HG03571 (cell line): ENCODE measurements at regions not wholly inside any gene's neighbourhood (a gene's known extent, or its start where the extent isn't known, plus 50 kb on each side); places are given as distances from the start of the nearest gene placed in this dataset.
"Not testable (repeated sequence)": the region's sequence is repeated elsewhere in the genome, so short reads cannot be mapped to it uniquely, and the experiment has no call there.

Experiments used
- ATAC-seq: cut with Tn5 transposase; IDR thresholded peaks from one replicate; pipeline ENCODE4 v1.9.1; 2021; ENCODE audit not compliant: unreplicated experiment

DNA sequence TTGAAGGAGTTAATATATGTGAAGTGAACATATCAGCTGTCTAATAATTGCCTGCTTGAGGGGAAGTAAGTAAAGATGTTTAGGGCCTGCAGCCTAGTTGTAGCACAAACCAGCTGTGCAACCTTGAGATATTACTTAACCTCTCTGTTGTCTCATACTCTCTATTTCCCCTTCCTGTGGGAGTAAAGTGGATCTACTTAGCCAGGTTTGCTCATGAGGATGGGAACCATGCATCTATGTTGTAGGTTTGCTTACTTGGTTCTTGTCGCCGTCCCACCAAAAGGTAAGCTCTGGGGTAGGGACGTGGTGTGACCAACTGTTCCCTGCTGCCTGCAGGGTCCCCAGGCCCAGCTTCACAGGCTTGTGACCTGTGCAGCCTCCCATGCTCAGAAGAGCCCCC is 362.7 kb upstream of the SULF2 start:
- ATAC-seq = no peak

DNA sequence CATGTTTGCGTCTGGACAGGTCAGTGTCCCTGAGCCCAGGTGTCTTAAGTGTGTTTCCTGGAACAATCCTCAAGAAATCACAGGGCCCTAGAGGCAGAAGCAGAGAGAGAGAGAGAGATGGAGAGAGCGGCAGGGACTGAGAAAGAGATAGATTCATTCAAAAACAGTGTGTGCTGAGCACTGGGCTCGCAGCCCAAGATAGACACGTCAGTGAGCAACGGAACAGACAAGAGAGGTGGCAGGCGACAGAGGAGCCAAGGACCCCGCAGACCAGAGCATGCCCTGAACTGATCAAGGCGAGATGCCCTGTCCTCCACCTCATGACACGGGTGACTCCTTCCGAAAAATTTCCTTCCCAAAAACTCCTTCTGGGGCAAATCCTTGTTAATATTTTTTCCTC is 362.0 kb upstream of the SULF2 start:
- no peak for ATAC-seq

DNA sequence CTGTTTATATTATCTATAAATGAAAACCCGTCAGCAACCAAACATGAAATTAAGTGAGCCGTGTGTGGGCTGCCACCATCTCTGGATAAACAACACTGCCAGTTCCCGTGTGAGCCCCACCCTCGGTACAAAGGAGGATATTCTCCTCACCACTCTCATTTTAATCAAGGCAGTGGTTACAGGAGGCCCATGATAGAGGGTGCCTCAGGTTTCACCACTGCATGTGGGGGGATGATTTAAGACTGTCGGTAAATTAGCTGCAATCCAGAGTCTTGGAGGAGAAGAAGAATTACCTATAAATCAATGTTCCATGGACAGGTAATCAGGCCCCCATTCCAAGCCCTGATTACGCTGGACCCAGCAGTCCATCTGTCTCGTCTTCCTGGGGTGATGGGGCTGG is 361.6 kb upstream of the SULF2 start:
- ATAC-seq = no peak

DNA sequence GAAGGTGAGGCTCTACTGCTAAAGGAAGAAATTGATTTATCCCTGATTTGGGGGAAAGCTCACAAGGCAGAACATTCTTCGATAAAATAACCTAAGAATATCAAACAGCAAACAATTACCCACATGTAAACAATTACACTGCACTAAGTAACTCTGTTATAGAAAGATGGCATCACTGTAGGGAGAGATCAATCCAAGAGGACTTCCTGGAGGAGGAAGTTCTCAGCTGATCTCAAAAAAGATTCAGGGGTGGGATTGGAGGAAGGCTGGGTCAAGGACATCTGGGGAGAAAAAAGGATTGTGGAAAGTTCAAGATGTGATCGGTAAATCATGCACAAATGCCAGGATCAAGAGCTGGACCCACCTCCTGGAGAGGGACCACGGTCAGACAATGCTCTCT is 361.0 kb upstream of the SULF2 start:
- ATAC-seq = no peak

DNA sequence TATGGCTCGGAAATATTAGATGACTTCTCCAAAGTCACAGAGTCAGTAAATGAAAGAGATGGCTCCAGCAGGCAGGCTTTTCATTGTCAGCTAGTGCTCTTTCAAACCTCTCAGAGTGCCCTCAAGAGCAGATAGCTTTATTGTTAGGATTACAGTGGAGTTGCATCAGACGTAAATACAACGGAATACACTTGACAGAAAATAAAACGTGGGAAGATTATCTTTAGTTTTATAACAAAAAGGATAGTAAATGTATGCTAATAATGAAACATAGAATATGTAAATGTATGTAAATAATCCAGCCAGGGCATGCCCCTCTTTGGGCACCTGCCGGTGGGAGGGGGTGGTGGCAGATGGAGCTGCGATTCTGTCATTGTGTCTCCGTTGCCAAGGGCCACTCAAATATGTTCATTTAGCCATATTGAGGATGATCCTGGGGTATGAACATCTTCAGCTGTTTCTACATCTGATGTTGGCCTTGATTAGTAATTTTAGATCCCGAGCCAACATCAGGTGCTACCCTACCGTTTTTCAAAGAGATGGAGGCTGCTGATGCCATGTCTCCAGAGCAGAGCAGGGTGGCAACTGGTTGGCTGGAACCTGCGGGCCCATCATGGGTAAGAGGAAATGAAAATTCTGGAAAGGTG is 358.3 kb upstream of the SULF2 start:
- no peak for ATAC-seq

DNA sequence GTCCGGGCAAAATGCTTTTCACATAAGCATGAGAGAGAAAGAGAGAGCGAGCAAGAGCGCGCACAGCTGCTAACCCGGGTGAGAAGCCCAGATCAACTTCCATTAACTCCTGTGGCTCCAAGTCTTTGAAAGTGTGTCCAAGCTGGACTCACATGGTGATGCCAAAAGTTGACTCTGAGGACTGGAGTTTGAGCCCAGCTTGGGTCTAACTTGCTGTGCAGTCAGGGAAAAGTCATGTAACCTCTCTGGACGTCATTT is 357.2 kb upstream of the SULF2 start:
- no peak for ATAC-seq

DNA sequence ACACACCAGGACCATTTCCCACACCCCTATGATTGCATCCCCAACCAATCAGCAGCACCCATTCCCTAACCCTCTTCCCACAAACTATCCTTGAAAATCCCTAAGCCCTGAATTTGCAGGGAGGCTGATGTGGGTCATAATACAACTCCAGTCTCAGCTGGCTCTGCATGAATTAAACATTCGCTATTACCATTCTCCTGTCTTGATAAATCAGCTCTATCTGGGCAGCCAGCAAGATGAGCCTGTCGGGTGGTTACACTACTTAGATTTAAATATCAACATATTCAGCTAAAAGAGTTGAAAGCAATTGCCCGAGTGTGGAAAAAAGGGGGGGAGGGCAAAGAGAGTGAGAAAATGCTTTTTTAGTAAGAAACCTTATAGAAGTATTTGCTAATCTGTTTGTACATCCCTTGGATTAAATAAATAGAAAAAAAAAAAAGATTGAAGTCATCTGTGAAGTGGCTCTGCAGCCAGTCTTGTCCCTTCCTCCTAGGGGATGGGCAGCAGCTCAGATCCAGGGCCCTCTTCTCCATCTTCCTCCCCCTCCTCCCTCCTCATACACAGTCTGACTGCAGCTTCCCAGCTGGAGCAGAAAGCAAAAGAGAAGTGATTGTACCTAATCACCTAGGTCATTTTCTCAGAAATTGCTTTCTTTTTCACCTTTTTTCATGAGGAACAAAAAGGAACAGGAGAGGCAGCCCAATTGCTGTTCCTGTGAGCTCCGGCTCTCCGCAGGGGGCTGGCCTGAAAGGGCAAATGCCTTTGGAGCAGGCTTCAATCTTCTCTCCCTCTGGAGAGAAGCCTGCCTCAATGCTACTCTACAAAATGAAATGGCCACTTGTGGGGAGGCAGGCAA is 356.6 kb upstream of the SULF2 start:
- no peak for ATAC-seq

DNA sequence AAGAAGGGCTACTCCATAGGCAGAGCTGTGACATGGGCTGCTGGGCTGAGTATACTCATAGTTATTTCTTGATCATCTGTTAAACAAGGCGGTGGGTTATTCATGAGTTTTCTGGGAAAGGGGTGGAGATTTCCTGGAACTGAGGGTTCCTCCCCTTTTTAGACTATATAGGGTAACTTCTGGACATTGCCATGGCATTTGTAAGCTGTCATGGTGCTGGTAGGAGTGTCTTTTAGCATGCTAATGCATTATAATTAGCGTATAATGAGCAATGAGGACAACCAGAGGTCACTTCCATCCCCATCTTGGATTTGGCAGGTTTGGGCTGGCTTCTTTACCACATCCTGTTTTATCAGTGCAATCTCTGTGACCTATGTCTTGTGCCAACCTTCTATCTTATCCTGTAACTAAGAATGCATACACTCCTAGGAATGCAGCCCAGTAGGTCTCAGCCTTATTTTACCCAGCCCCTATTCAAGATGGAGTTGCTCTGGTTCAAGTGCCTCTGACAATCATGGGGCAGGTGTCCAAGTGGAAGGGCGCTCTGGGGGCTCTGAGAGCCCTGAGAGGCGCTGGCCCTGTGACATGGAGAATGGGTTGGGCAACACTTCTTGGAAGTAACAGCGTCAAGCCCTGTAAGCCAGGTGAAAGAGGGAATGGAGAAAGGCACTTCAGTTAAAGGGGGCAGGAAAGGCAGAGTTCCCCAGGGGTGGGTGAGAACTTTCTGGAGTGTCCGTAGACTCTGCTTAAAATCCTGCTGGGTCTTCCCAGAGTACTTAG is 354.2 kb upstream of the SULF2 start:
- ATAC-seq = no peak

DNA sequence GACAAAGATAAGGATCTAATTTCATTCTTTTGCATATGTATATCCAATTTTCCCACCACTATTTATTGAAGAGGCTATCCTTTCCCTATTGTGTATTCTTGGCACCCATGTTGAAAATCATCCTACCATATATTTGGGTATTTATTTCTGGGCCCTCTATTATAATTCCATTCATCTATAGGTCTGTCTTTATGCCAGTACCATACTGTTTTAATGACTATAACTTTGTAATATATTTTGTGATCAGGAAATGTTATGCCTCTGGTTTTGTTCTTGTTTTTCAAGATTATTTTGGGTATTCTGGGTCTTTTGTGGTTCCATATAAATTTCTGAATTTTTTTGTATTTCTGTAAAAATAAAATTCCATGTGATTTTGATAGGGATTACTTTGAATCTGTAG is 347.6 kb upstream of the SULF2 start:
- no peak for ATAC-seq

DNA sequence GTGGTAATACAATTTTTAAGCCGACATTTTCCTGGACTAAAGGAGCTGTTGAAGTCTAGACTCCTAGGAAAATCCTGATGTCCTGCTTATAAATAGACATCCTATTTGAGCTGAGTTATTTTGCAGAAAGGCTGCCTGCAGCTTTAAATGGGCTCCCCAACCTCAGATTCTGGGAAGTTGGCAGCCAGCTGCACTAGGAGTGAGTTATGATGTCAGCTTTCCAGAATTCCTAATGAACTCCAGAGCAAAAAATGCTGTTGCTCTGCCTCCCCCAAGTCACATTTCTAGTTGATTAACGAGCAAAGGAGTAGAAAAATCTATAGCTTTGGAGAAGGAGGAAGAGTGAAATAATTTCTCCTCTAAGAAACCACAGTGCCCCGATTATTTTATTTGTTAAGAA is 346.3 kb upstream of the SULF2 start:
- no peak for ATAC-seq

DNA sequence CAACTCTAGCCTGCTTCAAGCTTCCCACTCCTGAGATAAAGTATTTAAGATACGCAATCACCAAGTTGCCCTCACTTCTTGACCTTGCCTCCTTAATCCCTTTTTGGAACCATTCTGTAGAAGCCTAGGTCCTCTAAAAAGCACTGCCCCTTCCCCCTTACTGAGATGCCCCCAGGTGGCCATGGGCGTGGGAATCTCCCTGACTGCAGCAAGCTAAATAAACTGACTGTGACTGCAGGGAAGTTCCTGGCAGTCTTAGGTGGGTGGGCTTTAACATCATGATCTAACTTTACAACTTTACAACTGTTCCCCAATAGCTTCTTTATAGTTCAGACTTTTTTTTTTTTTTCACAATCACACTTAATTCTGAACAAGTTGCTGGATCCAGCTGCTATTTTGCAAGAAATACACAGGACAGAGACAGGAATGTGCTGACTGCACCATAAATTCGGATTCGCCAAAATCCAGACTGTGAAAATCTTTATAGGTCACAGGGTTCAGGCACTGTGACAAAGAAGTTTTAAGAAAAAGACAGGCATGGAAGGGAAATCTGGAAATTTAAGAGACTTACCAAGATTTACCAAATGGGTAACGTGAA is 344.2 kb upstream of the SULF2 start:
- ATAC-seq = no peak

DNA sequence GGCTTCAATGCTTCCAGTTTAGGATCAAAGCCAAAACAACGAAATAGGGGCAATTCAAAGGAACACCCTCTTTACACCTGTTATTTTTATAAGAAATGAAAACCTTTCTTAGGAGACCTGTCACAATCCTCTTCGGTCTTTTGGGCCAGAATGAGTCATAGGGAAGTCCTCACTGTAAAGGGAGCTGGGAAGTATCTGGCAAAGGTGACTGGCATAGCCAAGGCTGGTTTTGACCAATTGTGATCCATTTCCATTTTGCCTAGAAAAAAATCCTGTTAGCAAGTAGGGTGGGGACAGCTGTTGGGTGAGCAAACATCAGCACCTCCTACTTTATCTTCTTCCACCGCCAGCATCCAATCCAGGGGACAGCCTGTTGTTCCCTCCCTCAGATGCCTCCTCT is 343.2 kb upstream of the SULF2 start:
- ATAC-seq = no peak

DNA sequence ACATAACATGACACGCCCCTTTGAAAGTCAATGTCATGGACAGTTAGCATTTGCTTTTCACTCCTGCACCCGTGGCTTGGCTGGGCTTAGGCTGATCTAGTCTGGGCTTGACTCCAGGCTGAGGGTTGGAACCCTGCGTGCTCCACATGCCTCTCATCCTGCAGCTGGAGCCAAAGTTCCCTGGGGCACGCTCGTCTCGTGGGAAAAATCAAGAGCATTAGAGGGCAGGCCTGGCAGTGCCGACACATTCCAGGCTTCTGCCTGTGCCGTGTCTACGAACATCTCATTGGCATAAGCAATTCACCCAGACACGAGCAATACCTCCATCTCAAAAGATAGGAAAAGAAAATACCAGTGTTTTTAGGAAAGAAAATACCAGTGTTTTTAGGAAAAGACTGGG is 342.7 kb upstream of the SULF2 start:
- not testable (repeated sequence) for ATAC-seq

DNA sequence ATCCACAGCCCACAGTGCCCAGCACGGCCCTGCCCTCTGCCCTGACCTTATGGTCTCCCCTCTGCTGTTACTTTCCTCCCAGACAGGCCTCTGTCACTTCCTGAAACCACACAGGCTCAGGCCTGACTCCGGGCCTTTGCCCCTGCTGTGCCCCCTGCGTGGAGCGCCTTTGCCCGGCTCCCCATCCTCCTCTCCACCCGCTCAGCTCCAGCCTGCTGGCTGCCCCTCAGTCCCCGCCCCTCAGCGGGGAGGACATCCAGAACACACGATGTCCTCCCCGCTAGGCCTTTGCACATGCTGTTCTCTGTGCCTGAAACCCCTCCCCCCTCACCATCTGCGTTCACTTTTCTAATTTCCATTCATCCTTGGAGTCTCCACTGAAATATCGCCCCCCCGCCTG is 341.9 kb upstream of the SULF2 start:
- ATAC-seq = not testable (repeated sequence)

DNA sequence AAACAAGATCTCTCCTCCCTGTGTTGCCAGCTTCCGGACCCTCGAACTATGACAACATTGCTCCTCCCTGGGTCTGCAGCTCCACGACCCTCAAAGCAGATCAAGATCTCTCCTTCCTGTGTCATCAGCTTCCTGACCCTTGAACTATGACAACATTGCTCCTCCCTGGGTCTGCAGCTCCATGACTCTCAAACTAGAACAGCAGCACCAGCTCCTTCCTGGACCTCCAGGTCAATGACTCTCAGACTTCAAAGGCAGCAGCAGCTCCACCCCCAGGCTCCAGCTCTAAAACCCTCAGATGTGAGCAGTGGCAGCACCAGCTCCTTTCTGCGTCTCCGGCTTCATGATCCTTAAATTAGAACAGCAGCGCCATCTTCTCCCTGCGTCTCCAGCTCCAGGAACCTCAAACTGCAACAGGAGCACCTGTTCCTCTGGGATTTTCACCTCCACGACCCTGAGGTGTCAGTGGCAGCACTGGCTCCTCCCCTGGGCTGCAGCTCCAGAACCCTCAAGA is 341.0 kb upstream of the SULF2 start:
- no peak for ATAC-seq

DNA sequence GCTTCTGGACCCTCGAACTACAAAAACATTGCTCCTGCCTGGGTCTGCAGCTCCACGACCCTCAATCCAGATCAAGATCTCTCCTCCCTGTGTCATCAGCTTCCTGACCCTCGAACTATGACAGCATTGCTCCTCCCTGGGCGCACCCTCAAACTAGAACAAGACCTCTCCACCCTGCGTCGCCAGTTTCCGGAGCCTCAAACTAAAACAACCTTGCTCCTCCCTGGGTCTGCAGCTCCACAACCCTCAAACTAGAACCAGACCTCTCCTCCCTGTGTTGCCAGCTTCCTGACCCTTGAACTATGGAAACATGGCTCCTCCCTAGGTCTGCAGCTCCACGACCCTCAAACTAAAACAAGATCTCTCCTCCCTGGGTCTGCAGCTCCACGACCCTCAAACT is 339.7 kb upstream of the SULF2 start:
- no peak for ATAC-seq

DNA sequence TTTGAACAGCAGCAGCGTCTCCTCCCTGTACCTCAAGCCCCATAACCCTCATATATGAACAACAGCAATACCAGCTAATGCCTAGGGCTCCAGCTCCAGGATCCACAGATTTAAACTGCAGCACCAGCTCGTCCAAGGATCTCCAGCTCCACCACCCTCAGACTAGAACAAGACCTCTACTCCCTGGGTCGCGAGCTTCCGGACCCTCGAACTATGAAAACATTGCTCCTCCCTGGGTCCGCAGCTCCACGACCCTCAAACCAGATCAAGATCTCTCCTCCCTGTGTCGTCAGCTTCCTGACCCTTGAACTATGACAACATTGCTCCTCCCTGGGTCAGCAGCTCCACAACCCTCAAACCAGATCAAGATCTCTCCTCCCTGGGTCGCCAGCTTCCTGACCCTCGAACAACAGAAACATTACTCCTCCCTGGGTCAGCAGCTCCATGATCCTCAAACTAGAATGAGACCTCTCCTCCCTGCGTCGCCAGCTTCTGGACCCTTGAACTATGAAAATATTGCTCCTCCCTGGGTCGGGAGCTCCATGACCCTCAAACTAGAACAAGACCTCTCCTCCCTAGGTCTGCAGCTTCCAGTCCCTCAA is 339.0 kb upstream of the SULF2 start:
- ATAC-seq = no peak

DNA sequence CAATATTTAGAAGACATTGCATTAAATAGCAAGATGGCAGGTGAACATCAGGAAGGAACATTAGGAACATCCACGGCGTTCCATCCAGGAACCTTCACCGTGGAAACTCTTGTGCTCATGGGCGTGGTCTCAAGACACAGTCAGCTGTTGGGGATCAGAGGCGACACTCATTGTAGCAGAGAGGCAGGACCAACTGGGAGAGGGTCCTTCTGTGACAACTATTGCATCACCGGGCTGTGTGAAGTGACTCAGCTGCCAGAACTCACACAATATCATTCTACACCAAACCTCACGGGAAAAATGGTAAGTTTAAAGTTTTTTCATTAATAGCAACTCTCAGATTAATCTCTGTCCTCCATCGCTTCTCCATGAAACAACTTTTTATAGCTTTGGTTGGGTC is 334.8 kb upstream of the SULF2 start:
- ATAC-seq = no peak

DNA sequence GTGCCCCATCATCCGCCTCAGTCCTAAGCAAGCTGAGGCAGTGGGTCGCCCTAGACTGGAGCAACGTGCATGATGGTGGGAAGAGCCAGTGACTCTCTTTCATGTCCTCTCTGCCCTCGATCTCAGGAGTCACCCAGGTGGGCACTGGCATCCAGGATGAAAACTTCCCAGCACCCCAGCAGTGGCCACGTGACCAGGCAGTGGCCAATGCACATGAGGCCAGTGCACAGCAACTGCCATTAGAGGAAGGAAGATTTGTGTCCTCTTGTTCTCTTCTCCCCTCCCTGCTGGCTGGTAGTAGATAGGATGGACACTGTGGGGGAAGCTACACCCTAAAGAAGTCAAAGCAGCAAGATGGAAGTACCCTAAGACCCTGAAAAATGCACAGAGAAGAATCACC is 334.1 kb upstream of the SULF2 start:
- not testable (repeated sequence) for ATAC-seq

DNA sequence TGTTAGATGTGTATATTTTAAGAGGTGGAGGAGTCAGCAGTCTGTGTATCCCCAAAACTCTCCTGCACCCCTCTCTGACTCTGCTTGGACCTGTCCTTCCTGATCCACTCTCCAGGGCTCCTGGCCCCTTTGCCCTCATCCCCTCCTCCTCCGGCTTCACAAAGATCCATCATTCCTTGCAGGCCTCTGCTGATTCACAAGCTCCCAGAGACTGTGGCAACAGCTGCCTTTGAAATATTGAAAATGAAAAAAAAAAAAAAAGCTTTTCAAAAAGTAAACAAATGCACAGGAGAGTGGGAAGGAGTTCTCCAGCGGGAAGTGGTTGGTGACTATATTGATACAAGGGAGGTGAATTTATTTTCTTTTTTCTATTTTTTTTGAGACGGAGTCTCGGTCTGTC is 330.2 kb upstream of the SULF2 start:
- ATAC-seq = no peak

DNA sequence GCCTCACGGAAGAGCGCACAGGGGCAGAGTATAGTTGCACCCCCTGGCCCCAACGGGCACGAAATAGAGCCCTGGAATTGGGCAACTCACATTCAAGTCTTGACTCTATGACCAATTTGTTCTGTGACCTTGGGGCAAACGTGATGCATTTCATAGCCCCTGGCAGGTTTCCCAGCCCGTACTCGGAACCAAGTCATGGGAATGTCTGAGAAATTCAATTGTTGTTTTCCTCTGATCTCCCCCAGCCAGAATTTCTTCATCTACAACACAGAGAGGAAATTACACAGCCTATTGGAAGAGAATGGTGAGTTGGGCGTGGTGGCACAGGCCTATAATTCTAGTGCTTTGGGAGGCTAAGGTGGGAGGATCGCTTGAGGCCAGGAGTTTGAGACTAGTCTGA is 322.3 kb upstream of the SULF2 start:
- ATAC-seq = no peak
